GM06990 (cell line): ENCODE measurements at regions not wholly inside any gene's neighbourhood (a gene's known extent, or its start where the extent isn't known, plus 50 kb on each side); places are given as distances from the start of the nearest gene placed in this dataset.

Source experiments
- DNase-seq: peaks from one replicate; pipeline ENCODE4 v3.0.0-alpha.2; 2011; ENCODE audit not compliant: insufficient read length; ENCODE audit errors: extremely low read depth
- H3K27me3 ChIP-seq: replicated peaks from 2 replicates; pipeline ENCODE4 v1.6.0; 2011; ENCODE audit warnings: low read length; ENCODE audit not compliant: control insufficient read depth, insufficient read depth
- H3K36me3 ChIP-seq: 2 replicates; pipeline ENCODE4 v1.5.1; 2011; ENCODE audit warnings: low read length; ENCODE audit not compliant: control insufficient read depth, insufficient read depth
- H3K4me3 ChIP-seq: replicated peaks from 2 replicates; pipeline ENCODE4 v1.5.1; 2011; ENCODE audit warnings: low read depth, mild to moderate bottlenecking, control low read depth, low read length
- TF ChIP-seq, protein P1 (sequence below): IDR thresholded peaks from 2 replicates; pipeline ENCODE4 v1.5.1; 2011; ENCODE audit warnings: low read length, control low read depth, mild to moderate bottlenecking, inconsistent platforms; ENCODE audit not compliant: insufficient read depth, poor library complexity, severe bottlenecking

GRCh38 chr3:43217633-43218032 is 68.7 kb upstream of the SNRK start:
- no peaks in the 10 kb centered on the region for H3K36me3 ChIP-seq
- TF ChIP-seq, protein P1, sequence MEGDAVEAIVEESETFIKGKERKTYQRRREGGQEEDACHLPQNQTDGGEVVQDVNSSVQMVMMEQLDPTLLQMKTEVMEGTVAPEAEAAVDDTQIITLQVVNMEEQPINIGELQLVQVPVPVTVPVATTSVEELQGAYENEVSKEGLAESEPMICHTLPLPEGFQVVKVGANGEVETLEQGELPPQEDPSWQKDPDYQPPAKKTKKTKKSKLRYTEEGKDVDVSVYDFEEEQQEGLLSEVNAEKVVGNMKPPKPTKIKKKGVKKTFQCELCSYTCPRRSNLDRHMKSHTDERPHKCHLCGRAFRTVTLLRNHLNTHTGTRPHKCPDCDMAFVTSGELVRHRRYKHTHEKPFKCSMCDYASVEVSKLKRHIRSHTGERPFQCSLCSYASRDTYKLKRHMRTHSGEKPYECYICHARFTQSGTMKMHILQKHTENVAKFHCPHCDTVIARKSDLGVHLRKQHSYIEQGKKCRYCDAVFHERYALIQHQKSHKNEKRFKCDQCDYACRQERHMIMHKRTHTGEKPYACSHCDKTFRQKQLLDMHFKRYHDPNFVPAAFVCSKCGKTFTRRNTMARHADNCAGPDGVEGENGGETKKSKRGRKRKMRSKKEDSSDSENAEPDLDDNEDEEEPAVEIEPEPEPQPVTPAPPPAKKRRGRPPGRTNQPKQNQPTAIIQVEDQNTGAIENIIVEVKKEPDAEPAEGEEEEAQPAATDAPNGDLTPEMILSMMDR, result no peak
- DNase-seq, result no peak
- H3K27me3 ChIP-seq, result no peaks in the 10 kb centered on the region
- no peak overlapping the region for H3K4me3 ChIP-seq

GRCh38 chr3:43217206-43217605 is 69.1 kb upstream of the SNRK start:
- TF ChIP-seq, protein P1, result no peak
- no peaks in the 10 kb centered on the region for H3K27me3 ChIP-seq

DNA sequence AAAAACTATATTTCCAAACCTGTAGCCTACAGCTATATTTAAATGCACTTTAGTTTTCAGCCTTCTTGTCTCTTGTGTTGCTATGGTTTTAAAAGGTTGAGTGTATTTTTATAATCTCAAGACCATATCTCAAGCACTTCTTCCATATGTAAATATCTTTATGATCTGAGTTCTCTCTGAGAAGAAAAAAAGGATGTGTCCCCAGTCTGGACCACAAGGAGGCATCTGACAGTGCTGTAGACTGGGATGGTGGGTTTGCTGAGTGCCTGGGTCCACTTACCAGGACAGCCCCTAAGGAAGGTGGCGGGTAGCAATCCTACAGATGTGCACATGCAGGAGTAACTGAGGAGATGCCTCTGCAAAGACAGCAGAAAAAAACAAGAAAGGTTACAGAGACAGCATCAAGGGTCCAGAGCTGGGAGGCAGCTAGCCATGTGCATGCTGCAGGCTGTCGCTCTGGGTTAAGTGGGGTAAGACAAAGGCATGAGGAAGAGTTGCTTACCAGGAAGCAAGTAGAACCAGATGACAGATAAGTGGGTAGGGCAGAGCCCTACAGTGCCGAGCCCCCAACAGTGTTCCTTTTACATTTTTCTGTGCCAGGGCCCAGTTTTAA is 70.6 kb upstream of the SNRK start:
- H3K27me3 ChIP-seq, result no peaks in the 10 kb centered on the region
- no peak overlapping the region for H3K4me3 ChIP-seq
- no peak for DNase-seq
- TF ChIP-seq, protein P1, result peak; percentile 33
- H3K36me3 ChIP-seq, result no peaks in the 10 kb centered on the region

More at GRCh38 chr3:43217206-43217605, 69.1 kb upstream of the SNRK start:
- Histone ChIP-seq H3K4me3 (no peak overlapping the region), H3K36me3 (no peaks in the 10 kb centered on the region)
- DNase-seq, result no peak

- Histone ChIP-seq H3K36me3 (no peaks in the 10 kb centered on the region), H3K27me3 (no peaks in the 10 kb centered on the region), H3K4me3 (no peak overlapping the region)
- DNase-seq, result no peak
- TF ChIP-seq, protein P1, result no peak
Measured at GRCh38 chr3:43215138-43215537, 71.2 kb upstream of the SNRK start.

DNA sequence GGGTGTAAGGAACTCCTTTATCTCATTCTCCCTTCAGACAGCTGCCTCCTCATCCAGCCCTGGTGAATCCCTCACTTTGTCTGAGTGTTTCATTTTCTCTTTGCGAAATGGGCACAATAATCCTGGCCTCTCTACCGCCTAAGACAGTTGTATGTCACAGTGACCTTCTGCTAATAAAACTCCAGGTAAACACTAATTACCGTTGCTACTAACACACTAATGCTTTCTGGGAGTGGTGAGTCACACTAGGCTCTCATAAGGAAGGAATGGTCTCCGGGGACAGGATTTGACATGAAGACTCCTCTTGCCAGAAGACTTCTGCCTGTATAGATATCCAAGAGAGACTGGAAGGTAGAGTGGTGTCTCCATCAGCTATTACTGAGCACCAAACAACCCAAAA is 71.7 kb upstream of the SNRK start:
- Histone ChIP-seq H3K36me3 (no peaks in the 10 kb centered on the region), H3K27me3 (no peaks in the 10 kb centered on the region), H3K4me3 (no peak overlapping the region)
- no peak for DNase-seq
- TF ChIP-seq, protein P1, result no peak

GRCh38 chr3:43213631-43214030 is 72.7 kb upstream of the SNRK start:
- no peak for DNase-seq
- no peaks in the 10 kb centered on the region for H3K27me3 ChIP-seq
- TF ChIP-seq, protein P1, result no peak
- H3K4me3 ChIP-seq, result no peak overlapping the region
- no peaks in the 10 kb centered on the region for H3K36me3 ChIP-seq
